Amygdala (tissue), 56 donors: ENCODE measurements at regions not wholly inside any gene's neighbourhood (a gene's known extent, or its start where the extent isn't known, plus 50 kb on each side); places are given as distances from the start of the nearest gene placed in this dataset.
"Not testable (repeated sequence)": the region's sequence is repeated elsewhere in the genome, so short reads cannot be mapped to it uniquely, and the experiment has no call there.

Source experiments
- DNase-seq, 56 donors: peaks; one replicate each; lab custom pipeline; 2025; lab: John Stamatoyannopoulos, UW

- no peak for DNase-seq
Measured at GRCh38 chr14:97796511-97796910, 999.3 kb downstream of the VRK1 start.

- no peak for DNase-seq
Measured at GRCh38 chr14:97798176-97798575, 1001.0 kb downstream of the VRK1 start.

- no peak for DNase-seq
Measured at GRCh38 chr14:97802430-97803373, 1005.5 kb downstream of the VRK1 start.

GRCh38 chr14:97804056-97804455 lies 1006.9 kb downstream of the VRK1 start:
- DNase-seq: no peak

- no peak for DNase-seq
Measured at GRCh38 chr14:97806891-97807290, 1009.7 kb downstream of the VRK1 start.

GRCh38 chr14:97808541-97808940 lies 1011.4 kb downstream of the VRK1 start:
- DNase-seq: not testable (repeated sequence)

- no peak for DNase-seq
Measured at GRCh38 chr14:97813556-97813955, 1016.4 kb downstream of the VRK1 start.

GRCh38 chr14:97820781-97821180 lies 1023.6 kb downstream of the VRK1 start:
- no peak for DNase-seq

GRCh38 chr14:97824218-97824617 lies 1027.0 kb downstream of the VRK1 start:
- DNase-seq: no peak

- no peak for DNase-seq
Measured at GRCh38 chr14:97827746-97828145, 1030.6 kb downstream of the VRK1 start.

GRCh38 chr14:97832776-97833175 lies 1035.6 kb downstream of the VRK1 start:
- DNase-seq: no peak

- DNase-seq: no peak
Measured at GRCh38 chr14:97838986-97839385, 1041.8 kb downstream of the VRK1 start.

GRCh38 chr14:97840159-97840558 lies 1043.0 kb downstream of the VRK1 start:
- no peak for DNase-seq

- DNase-seq: no peak
Measured at GRCh38 chr14:97841762-97842161, 1044.6 kb downstream of the VRK1 start.

GRCh38 chr14:97843066-97843465 lies 1045.9 kb downstream of the VRK1 start:
- DNase-seq: no peak

- no peak for DNase-seq
Measured at GRCh38 chr14:97844042-97844441, 1046.9 kb downstream of the VRK1 start.

- no peak for DNase-seq
Measured at GRCh38 chr14:97846156-97846555, 1049.0 kb downstream of the VRK1 start.

GRCh38 chr14:97848317-97848980 lies 1051.3 kb downstream of the VRK1 start:
- no peak for DNase-seq

GRCh38 chr14:97850466-97850865 lies 1053.3 kb downstream of the VRK1 start:
- DNase-seq: no peak

- DNase-seq: no peak
Measured at GRCh38 chr14:97850886-97851285, 1053.7 kb downstream of the VRK1 start.

GRCh38 chr14:97851428-97851995 lies 1054.3 kb downstream of the VRK1 start:
- peak in 9 of 56 donors; percentile 2 to 35 (median 14) for DNase-seq
